ENCODE measurements at regions not wholly inside any gene's neighbourhood (a gene's known extent, or its start where the extent isn't known, plus 50 kb on each side); places are given as distances from the start of the nearest gene placed in this dataset.

DNA sequence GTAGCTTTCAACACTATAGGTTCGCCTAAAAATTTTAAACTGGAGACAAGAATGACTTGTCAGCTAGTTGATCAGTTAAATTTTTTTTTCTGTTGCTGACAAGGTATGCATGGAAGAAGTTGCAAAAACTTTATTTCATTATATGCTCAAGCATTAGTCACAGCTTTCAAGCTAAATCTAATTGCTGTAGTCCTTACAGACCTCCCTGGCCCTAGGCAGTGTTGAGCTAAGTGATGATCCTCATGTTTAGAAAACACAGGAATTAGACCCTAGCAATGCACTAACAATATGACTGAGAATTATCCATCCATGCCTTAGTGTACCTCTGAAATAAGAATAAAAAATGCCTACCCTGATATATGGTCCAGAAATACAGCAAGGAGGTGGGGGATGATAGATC is 253.4 kb downstream of the SP3 start:
- H3F3A ChIP-seq (ENCODE audit: insufficient read depth): no peaks in the 10 kb centered on the region
- no peaks in the 10 kb centered on the region for H4K20me1 ChIP-seq (ENCODE audit: low read depth, low read length)
- H3K27ac ChIP-seq (ENCODE audit: low read depth, low read length): no peak overlapping the region
- H3K79me2 ChIP-seq (ENCODE audit: insufficient read depth, low read length): no peaks in the 10 kb centered on the region
- no peak overlapping the region for H3K9ac ChIP-seq (ENCODE audit: low read length)
- no peaks in the 10 kb centered on the region for H3K9me2 ChIP-seq (replicated peaks; ENCODE audit: insufficient read depth, low read length)
- no peaks in the 10 kb centered on the region for H3K36me3 ChIP-seq (ENCODE audit: low read length)
- no peak overlapping the region for H3K4me3 ChIP-seq (ENCODE audit: insufficient read depth, low read length, poor library complexity, severe bottlenecking)
- H3K9me3 ChIP-seq (ENCODE audit: insufficient read depth, low read length): no peaks in the 10 kb centered on the region
- H3K4me2 ChIP-seq (ENCODE audit: low read depth, low read length, poor library complexity, severe bottlenecking): no peak overlapping the region
- no peaks in the 10 kb centered on the region for H3K27me3 ChIP-seq (ENCODE audit: low read length)
- TF ChIP-seq EZH2phosphoT487 (conservative IDR thresholded peaks at IDR 0.05; ENCODE audit: low read length) (no peak), CTCF (IDR thresholded peaks at IDR 0.05; ENCODE audit: insufficient read depth, low read length, poor library complexity, severe bottlenecking) (no peak)
- H2AFZ ChIP-seq (ENCODE audit: low read depth, low read length, severe bottlenecking): no peak overlapping the region

DNA sequence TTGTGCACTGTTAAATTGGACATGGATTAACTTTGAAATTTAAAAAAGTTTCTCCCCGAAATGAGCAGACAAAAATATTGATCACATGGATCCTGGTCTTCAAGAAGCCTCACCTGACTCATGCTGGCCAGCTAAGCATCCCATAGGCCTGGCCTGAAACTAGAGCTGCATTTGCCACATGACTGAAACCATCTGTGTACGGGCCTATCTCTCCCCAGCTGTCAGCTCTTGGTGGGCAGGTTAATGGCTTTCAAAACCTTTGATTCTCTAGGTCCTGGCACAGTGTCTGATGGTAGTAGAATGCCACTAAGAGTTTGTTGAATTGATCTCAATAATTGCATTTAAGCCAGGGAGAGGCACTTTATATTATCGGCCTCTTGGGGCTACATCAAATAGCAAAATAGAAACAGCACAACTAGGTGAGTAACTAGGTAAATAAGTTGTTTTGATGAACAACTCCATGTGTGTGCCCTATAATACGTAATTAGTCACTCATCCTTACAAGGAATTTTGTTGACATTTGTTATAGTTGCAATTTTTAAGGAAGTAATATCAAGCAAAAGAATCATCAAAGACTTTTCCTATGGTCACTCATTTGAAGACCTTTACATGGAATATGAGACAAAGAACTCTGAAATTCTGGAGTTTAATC is 251.1 kb downstream of the SP3 start:
- H3K9me3 ChIP-seq (ENCODE audit: insufficient read depth, low read length): no peaks in the 10 kb centered on the region
- no peak overlapping the region for H3K27ac ChIP-seq (ENCODE audit: low read depth, low read length)
- H3K79me2 ChIP-seq (ENCODE audit: insufficient read depth, low read length): no peaks in the 10 kb centered on the region
- no peak overlapping the region for H3K4me3 ChIP-seq (ENCODE audit: insufficient read depth, low read length, poor library complexity, severe bottlenecking)
- H3F3A ChIP-seq (ENCODE audit: insufficient read depth): no peaks in the 10 kb centered on the region
- H3K36me3 ChIP-seq (ENCODE audit: low read length): no peaks in the 10 kb centered on the region
- TF ChIP-seq EZH2phosphoT487 (conservative IDR thresholded peaks at IDR 0.05; ENCODE audit: low read length): no peak
- TF ChIP-seq CTCF (IDR thresholded peaks at IDR 0.05; ENCODE audit: insufficient read depth, low read length, poor library complexity, severe bottlenecking): no peak
- no peak overlapping the region for H2AFZ ChIP-seq (ENCODE audit: low read depth, low read length, severe bottlenecking)
- H3K27me3 ChIP-seq (ENCODE audit: low read length): no peaks in the 10 kb centered on the region
- no peak overlapping the region for H3K4me2 ChIP-seq (ENCODE audit: low read depth, low read length, poor library complexity, severe bottlenecking)
- H4K20me1 ChIP-seq (ENCODE audit: low read depth, low read length): no peaks in the 10 kb centered on the region
- H3K9ac ChIP-seq (ENCODE audit: low read length): no peak overlapping the region
- H3K9me2 ChIP-seq (replicated peaks; ENCODE audit: insufficient read depth, low read length): no peaks in the 10 kb centered on the region

- Histone ChIP-seq H3K36me3 (ENCODE audit: low read length) (no peaks in the 10 kb centered on the region), H3K27ac (ENCODE audit: low read depth, low read length) (no peak overlapping the region), H3K9me2 (replicated peaks; ENCODE audit: insufficient read depth, low read length) (no peaks in the 10 kb centered on the region)
Observed at GRCh38 chr2:173715441-173715840, 249.7 kb downstream of the SP3 start.

More at GRCh38 chr2:173715441-173715840, 249.7 kb downstream of the SP3 start:
- Histone ChIP-seq H3F3A (ENCODE audit: insufficient read depth) (no peaks in the 10 kb centered on the region), H3K9me3 (ENCODE audit: insufficient read depth, low read length) (no peaks in the 10 kb centered on the region), H3K4me2 (ENCODE audit: low read depth, low read length, poor library complexity, severe bottlenecking) (no peak overlapping the region), H3K79me2 (ENCODE audit: insufficient read depth, low read length) (no peaks in the 10 kb centered on the region), H2AFZ (ENCODE audit: low read depth, low read length, severe bottlenecking) (no peak overlapping the region), H4K20me1 (ENCODE audit: low read depth, low read length) (no peaks in the 10 kb centered on the region), H3K9ac (ENCODE audit: low read length) (no peak overlapping the region), H3K27me3 (ENCODE audit: low read length) (no peaks in the 10 kb centered on the region), H3K4me3 (ENCODE audit: insufficient read depth, low read length, poor library complexity, severe bottlenecking) (no peak overlapping the region)
- TF ChIP-seq EZH2phosphoT487 (conservative IDR thresholded peaks at IDR 0.05; ENCODE audit: low read length) (no peak), CTCF (IDR thresholded peaks at IDR 0.05; ENCODE audit: insufficient read depth, low read length, poor library complexity, severe bottlenecking) (no peak)
